Urinary bladder (tissue), 3 donors: ENCODE measurements at regions not wholly inside any gene's neighbourhood (a gene's known extent, or its start where the extent isn't known, plus 50 kb on each side); places are given as distances from the start of the nearest gene placed in this dataset.

Source experiments
- DNase-seq: peaks from one replicate; pipeline ENCODE4 v3.0.0-alpha.2; 2015; ENCODE audit errors: extremely low spot score
- H3K27ac ChIP-seq: one replicate; pipeline ENCODE4 v1.5.1; 2013; ENCODE audit warnings: low read depth, mild to moderate bottlenecking, moderate library complexity
- H3K36me3 ChIP-seq: one replicate; pipeline ENCODE4 v1.6.1; 2013; ENCODE audit warnings: mild to moderate bottlenecking, moderate library complexity; ENCODE audit not compliant: insufficient read depth
- H3K4me1 ChIP-seq: one replicate; pipeline ENCODE4 v1.6.1; 2013; ENCODE audit warnings: mild to moderate bottlenecking, moderate library complexity; ENCODE audit not compliant: insufficient read depth
- H3K4me3 ChIP-seq: one replicate; pipeline ENCODE4 v1.5.1; 2013; ENCODE audit warnings: low read depth, low read length
- WGBS: extraction: QIAGEN DNeasy Blood & Tissue Kit; methylation state at CpG from one replicate; pipeline ENCODE4 v1.1.7; 2013; 5-methylcytosine and 5-hydroxymethylcytosine counted together
- donor health status: healthy with polysubstance abuse.
- donor health status: healthy.

DNA sequence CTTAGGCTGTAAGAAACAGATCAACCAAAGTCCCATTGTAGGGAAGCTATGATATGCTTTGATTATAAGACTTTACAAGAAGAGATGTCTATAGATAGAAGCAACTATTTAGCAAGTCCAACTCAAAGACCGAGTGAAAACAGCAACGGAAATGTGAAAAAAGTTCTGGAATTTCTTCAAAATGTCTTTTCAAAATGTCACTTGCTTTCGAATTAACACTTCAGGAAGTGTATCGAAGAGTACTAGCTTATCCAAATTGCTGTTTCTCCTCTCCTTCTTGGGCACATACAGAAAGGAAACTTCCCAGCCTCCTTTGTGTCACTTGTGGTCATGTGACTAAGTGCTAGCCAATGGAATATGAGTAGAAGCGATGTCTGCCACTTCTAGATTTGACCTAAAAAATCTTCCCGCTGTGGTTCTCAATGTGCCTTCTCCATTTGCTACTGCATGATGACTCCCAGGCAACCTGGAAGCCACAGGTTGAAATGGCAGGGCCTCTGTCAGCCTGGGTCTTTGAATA lies 89.9 kb downstream of the TSEN15 start:
- no peak for DNase-seq
- no peak overlapping the region for H3K4me3 ChIP-seq
- no peaks in the 10 kb centered on the region for H3K36me3 ChIP-seq
- WGBS, result 90% methylated on average over 6 of the region's 6 CpGs
- H3K4me1 ChIP-seq, result no peaks in the 10 kb centered on the region
- no peak overlapping the region for H3K27ac ChIP-seq

DNA sequence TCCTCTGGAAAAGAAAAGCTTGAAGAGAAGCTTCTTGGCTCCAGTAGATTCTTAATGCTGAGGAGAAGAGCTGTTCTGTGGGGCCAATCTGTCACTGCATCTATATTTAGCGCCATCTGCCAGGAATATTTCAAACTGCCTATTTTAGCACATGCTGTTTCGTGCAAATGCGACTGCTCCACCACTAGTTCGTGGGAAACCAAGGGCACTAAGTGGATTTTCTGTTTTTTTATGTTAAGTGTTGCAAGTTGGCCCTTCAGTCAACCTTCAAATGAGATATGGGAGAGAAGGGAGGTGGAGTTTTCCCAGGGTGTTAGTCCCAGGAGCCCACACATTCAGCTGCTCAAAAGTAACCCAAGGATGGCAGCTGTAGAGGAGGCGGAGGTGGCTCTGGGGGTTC lies 91.9 kb downstream of the TSEN15 start:
- Histone ChIP-seq H3K4me3 (no peak overlapping the region), H3K27ac (no peak overlapping the region), H3K36me3 (no peaks in the 10 kb centered on the region), H3K4me1 (no peaks in the 10 kb centered on the region)
- no peak for DNase-seq
- 59% methylated on average over 5 of the region's 5 CpGs for WGBS

DNA sequence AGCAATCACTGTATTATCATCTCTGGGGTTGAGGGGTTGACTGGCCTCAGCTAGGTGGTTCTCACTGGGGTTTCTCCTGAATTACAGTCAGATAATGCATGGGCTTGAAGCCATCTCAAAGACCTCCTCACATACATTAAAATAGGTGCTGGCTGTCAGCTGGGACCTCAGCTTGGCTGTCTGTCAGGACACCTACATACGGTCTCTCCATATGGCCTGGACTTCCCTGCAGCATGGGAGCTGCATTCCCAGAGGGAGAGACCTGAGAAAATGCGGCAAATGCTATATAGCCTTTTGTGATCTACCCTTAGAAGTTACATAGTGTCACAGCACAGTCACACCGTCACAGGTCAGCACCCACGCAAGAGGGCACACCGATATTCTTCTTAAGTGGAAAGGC lies 93.6 kb downstream of the TSEN15 start:
- Histone ChIP-seq H3K36me3 (no peaks in the 10 kb centered on the region), H3K4me1 (no peaks in the 10 kb centered on the region), H3K27ac (no peak overlapping the region), H3K4me3 (no peak overlapping the region)
- WGBS, result 96% methylated on average over 5 of the region's 5 CpGs
- no peak for DNase-seq

DNA sequence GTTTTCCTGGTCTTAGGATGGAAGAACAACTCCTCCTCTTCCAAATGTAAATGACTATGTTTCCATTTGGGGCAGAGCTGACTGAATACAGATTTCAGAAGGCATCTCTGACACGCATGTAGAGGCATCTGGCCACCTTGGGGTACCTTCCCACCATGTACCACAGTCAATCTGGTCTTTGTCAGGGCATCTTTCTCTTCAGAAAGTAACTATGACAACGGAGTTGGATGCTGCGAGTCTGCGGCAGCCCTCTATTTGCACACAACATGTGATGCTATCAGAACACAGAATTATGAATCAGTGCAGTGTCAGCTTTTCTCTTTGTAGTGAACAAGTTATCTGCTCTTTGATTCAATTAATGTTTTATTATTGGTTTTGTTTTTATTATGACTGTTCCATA lies 94.7 kb downstream of the TSEN15 start:
- Histone ChIP-seq H3K4me3 (no peak overlapping the region), H3K4me1 (no peaks in the 10 kb centered on the region)
- DNase-seq, result no peak

DNA sequence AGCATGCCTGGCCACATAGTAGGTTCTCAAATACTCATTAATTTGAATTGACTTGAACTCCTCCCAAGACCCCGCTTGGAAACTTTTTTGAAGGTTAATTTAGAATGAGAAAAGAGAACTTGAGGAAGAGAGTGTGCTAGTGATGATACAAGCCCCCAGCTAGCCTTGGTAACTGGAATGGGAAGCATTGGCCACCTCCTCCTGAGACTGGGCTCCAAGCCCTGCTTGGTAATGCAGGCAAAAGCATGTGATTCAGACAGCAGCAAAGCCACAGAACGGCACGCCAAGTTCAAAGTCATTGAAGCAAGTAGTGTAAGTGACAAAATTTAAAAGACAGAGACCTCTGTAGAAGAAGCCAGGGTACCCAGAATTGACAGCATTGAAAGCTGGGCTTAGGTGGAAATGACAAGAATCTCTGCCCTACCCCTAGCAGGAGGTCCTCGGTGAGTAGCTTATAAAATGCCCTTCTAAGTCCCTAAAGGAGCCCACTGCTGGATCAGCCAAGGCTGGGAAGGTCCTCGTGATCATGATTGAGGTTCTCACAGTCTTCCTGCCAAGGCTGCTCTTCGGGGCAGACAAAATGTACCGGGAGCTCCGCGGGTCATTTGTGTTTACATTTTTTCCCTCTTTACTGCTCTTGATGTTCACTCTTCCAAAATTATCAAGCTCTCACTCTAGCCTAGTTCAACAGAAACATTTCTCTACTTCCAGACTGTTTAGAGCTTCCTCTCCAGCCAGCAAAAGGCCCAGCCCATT lies 99.4 kb downstream of the TSEN15 start:
- H3K4me1 ChIP-seq, result no peaks in the 10 kb centered on the region
- no peak overlapping the region for H3K4me3 ChIP-seq
- no peaks in the 10 kb centered on the region for H3K36me3 ChIP-seq
- 44% methylated on average over 9 of the region's 9 CpGs for WGBS
- H3K27ac ChIP-seq, result no peak overlapping the region
- DNase-seq, result no peak

More for the DNA sequence above, 94.7 kb downstream of the TSEN15 start:
- H3K36me3 ChIP-seq, result no peaks in the 10 kb centered on the region
- H3K27ac ChIP-seq, result no peak overlapping the region
- 95% methylated on average over 4 of the region's 4 CpGs for WGBS

DNA sequence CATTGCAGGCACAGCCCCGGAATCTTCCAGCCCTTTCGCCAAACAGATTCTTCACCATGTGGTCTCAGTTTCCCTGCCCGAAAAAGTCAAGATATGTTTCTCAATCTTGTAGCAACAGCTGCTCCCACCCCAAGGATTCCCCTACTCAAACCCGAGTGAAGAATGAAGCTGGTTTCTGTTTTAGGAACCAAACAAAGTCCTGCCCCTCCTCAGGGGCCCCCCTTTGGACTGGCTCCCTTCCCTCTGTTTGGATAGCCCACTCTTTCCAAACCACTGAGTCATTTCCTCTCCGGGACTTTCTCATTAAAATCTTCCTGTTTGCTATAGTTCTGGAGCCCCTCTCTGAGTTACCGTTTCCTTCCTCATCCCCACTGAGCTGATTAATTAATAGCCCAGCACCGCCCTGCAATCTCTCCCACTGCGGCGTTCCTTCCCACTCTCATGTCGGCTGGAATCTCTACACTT lies 100.9 kb downstream of the TSEN15 start:
- H3K36me3 ChIP-seq, result no peaks in the 10 kb centered on the region
- H3K4me1 ChIP-seq, result no peaks in the 10 kb centered on the region
- no peak for DNase-seq
- H3K27ac ChIP-seq, result peak overlapping the region; percentile 51
- 36% methylated on average over 10 of the region's 10 CpGs for WGBS
- peak overlapping the region; percentile 20 for H3K4me3 ChIP-seq

DNA sequence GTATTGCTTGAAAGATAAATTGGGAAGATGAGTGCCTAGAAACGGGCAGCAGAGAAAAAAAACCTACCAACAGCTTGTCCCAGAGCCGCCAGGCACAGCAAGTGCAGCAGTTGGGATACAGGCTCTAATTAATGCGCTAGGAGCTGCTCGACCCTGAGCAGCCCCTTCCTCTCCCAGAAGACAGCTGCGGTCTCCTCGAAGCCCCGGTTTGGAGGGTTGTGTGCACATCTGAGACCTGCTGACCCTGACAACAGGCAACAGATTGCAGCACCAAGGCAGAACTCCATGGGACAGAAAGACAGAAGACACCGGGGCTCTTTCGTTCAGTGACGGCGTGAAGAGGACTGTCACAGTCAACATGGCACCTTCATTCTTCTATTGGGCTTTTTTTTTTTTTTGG lies 101.4 kb downstream of the TSEN15 start:
- Histone ChIP-seq H3K4me3 (peak overlapping the region; percentile 20), H3K4me1 (no peaks in the 10 kb centered on the region), H3K36me3 (no peaks in the 10 kb centered on the region), H3K27ac (no peak overlapping the region)
- WGBS, result 69% methylated on average over 11 of the region's 11 CpGs
- no peak for DNase-seq

DNA sequence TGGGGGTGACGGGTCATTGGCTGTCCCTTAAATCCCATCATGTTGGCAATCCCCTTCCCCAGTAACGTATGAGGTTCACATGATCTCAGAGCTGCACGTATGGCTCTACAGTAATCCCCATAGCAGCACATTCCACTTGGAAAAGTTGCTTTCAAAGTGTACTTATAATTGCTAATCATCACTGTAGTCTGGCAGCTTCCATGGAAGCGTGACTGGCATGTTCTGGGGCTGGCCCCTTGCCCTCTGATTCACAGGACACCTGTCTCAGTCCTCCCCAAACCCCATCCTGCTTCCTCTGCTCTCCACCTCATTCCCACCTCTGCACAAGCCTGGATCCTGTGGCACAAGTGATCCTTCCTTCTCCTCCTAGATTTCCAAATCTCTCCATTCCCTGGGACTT lies 102.2 kb downstream of the TSEN15 start:
- DNase-seq, result no peak
- Histone ChIP-seq H3K4me1 (no peaks in the 10 kb centered on the region), H3K4me3 (no peak overlapping the region), H3K27ac (no peak overlapping the region), H3K36me3 (no peaks in the 10 kb centered on the region)
- 83% methylated on average over 4 of the region's 4 CpGs for WGBS

DNA sequence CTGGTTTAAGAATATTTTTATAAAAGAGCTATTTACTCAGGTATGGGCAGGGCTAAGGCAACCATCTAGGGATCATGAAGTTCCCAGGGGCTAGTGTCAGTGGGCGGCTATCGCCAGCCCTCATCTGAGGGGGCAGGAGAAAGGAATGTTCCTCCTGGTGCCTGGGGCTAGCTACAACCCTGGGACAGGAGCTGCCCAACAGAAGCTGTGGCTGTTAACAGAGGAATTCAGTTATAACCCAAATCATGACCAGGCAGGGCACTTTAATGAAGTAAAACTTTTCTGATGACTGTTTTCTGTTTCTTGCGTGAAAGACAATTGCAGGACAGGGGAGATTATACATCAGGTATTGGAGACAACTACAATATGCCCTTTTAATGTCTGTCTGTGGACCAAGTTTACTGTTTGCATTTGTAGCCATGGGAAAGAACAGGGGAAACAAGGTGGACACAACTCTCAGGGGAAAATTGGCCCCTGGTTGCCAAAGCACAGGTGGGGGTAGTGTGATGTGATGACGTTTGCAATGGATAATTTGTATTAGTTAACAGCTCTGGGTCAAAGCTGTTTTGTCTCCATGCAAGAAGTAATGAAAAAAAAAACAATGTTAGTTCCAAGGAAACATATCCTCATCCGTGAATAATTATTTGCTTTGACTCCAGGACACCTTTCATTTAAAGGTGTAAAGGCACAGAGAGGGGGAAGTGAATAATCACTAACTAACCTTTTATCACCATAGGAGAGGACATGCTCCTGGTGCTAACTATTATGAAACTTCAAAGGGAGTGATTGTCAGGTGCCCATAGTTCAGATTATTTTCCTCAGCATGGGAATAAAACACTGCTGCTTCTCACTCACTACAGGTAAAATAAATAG lies 105.2 kb downstream of the TSEN15 start:
- no peak for DNase-seq
- H3K4me3 ChIP-seq, result no peak overlapping the region
- no peaks in the 10 kb centered on the region for H3K4me1 ChIP-seq
- 66% methylated on average over 5 of the region's 5 CpGs for WGBS
- H3K36me3 ChIP-seq, result no peaks in the 10 kb centered on the region
- no peak overlapping the region for H3K27ac ChIP-seq

DNA sequence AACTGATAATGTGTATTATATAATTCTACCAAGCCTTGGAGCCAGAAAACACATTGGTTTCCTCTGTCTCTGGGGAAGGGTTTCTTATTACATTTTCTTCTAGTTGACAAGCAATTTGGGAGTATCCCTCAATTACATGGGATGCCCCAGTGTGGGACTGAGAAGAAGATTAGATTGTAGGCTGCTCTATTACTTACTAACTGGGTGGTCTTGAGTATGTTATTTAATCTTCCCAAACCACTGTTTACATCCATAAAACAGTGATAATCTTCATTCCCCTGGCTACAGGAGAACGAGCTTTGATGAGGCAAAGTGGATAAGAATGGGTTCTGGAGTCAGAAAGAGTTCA lies 105.8 kb downstream of the TSEN15 start:
- Histone ChIP-seq H3K36me3 (no peaks in the 10 kb centered on the region), H3K27ac (no peak overlapping the region), H3K4me3 (no peak overlapping the region), H3K4me1 (no peaks in the 10 kb centered on the region)
- WGBS, result 40% methylated on average over 1 of the region's 1 CpG
- DNase-seq, result no peak

DNA sequence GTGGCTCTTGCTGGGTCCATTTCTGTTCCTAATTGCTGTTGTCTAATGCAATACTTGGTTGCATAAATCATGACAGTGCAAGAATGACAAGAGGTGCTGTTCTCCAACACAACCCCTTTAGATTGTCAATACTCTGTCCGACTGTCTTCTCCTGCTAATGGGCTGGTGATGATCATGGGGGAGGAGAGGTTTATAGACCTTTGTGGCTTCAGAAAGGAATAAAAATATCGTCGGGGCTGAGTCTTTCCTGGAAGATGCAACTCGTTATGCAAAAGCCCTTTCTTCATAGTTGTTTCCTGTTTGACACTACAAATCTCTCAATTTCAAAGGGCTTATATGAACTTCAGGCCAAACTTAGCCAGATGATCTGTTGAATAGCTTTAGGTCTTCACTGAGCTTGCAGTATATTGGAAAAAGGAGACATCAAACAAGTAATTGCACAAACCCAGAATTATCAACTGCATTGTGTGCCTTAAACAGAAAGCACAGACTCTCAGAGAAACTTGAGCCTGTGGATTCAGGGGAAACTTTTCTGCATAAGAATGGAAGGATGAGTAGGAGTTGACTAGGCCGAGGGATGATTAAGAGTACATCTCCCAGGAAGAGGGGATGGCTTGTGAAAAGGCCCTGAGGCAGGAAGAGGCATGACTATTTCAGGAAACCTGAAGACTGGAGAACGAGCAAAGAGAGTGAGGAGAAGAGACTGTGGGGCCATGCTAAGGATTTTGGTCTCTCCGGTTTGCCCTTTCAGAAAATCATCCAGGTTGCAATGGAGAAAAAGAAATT lies 107.6 kb downstream of the TSEN15 start:
- Histone ChIP-seq H3K27ac (no peak overlapping the region), H3K4me3 (no peak overlapping the region), H3K36me3 (no peaks in the 10 kb centered on the region), H3K4me1 (no peaks in the 10 kb centered on the region)
- 75% methylated on average over 7 of the region's 7 CpGs for WGBS
- no peak for DNase-seq

DNA sequence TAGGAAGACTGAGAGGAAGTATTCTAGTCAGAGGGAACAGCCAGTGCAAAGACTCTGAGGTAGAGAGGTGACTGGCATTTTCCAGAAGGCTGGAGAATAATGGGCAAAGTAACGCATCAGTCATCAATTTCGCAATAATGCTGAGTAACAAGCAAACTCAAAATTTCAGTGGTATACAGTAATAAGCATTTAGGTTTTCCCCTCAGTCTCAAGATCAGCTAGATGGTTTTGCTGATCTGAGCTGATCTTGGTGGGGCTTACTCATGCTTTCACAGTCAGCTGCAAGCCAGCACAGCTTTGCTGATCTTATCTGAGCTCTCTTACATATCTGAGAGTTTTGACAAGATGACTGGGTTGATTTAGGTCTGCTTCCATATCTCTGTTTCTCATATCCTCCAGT lies 108.7 kb downstream of the TSEN15 start:
- Histone ChIP-seq H3K36me3 (no peaks in the 10 kb centered on the region), H3K4me3 (no peak overlapping the region), H3K4me1 (no peaks in the 10 kb centered on the region), H3K27ac (no peak overlapping the region)
- WGBS, result 89% methylated on average over 2 of the region's 2 CpGs
- DNase-seq, result no peak

DNA sequence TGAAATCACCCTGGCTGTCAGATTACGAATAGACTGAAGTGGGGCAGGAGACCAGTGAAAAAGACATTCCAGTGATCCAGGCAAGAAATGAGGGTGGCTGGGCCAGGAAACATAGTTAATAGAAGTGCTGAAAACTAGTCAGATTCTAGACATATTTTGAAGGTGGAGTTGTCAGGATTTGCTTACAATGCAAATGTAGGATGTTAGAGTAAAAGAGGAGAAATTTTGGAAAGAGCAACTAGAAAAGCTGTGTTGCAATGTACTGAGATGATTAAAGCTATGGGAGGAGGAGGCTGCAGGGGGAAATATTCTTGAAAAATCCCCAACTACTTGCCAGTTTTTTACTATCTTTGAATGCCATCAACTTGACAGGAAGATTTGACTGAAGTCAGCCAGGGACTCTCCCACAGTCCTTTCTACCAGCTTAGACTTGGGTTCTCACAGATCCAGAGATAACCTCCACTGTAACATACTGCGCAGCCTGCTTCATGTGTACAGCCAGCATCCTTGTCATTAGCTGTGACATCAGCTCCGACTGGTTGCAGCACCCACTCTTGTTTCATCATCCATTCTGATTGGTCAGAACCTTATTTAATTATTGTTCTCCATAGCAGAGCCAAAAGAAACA lies 109.7 kb downstream of the TSEN15 start:
- no peaks in the 10 kb centered on the region for H3K4me1 ChIP-seq
- DNase-seq, result no peak
- H3K36me3 ChIP-seq, result no peaks in the 10 kb centered on the region
- no peak overlapping the region for H3K27ac ChIP-seq
- 54% methylated on average over 3 of the region's 3 CpGs for WGBS
- no peak overlapping the region for H3K4me3 ChIP-seq
